GM12864 (cell line): ENCODE measurements at regions not wholly inside any gene's neighbourhood (a gene's known extent, or its start where the extent isn't known, plus 50 kb on each side); places are given as distances from the start of the nearest gene placed in this dataset.

Experiments used
- DNase-seq: peaks from one replicate; pipeline ENCODE4 v3.0.0-alpha.2; 2011; ENCODE audit warnings: low read depth
- H3K4me3 ChIP-seq: 2 replicates; pipeline ENCODE4 v1.5.1; 2011; ENCODE audit warnings: mild to moderate bottlenecking, low read depth, low read length, control low read depth
- CTCF ChIP-seq: IDR thresholded peaks from 2 replicates; pipeline ENCODE4 v1.5.1; 2011; ENCODE audit warnings: low read depth, mild to moderate bottlenecking, moderate library complexity, low read length, control low read depth, inconsistent platforms; ENCODE audit errors: missing control alignments

- no peak for TF ChIP-seq CTCF
- no peak overlapping the region for H3K4me3 ChIP-seq
- DNase-seq = no peak
Observed at GRCh38 chr2:19675856-19676460, 225.8 kb downstream of the TTC32 start.

- no peak overlapping the region for H3K4me3 ChIP-seq
- no peak for TF ChIP-seq CTCF
- DNase-seq = no peak
Observed at GRCh38 chr2:19675003-19675629, 226.7 kb downstream of the TTC32 start.

- no peak for TF ChIP-seq CTCF
- no peak overlapping the region for H3K4me3 ChIP-seq
- no peak for DNase-seq
Observed at GRCh38 chr2:19674051-19675002, 227.5 kb downstream of the TTC32 start.

GRCh38 chr2:19673213-19673791 lies 228.5 kb downstream of the TTC32 start:
- H3K4me3 ChIP-seq = no peak overlapping the region
- DNase-seq = no peak
- TF ChIP-seq CTCF = no peak

- H3K4me3 ChIP-seq = no peak overlapping the region
- no peak for TF ChIP-seq CTCF
- DNase-seq = no peak
Observed at GRCh38 chr2:19671916-19672315, 229.9 kb downstream of the TTC32 start.

GRCh38 chr2:19671311-19671710 lies 230.5 kb downstream of the TTC32 start:
- no peak for DNase-seq
- TF ChIP-seq CTCF = no peak
- no peak overlapping the region for H3K4me3 ChIP-seq
